Testis (tissue), 2 donors: ENCODE measurements at regions not wholly inside any gene's neighbourhood (a gene's known extent, or its start where the extent isn't known, plus 50 kb on each side); places are given as distances from the start of the nearest gene placed in this dataset.
"Not testable (repeated sequence)": the region's sequence is repeated elsewhere in the genome, so short reads cannot be mapped to it uniquely, and the experiment has no call there.

Source experiments
- DNase-seq: peaks from one replicate; pipeline ENCODE4 v3.0.0-alpha.2; 2019
- H3K27ac ChIP-seq, 2 donors: fragments of 200-600 bp; sonication (generic); one replicate each; pipeline ENCODE4 v1.5.1; 2019
- H3K27me3 ChIP-seq: fragments of 200-600 bp; sonication (generic); one replicate; pipeline ENCODE4 v1.5.1; 2019
- H3K36me3 ChIP-seq: fragments of 200-600 bp; sonication (generic); one replicate; pipeline ENCODE4 v1.5.1; 2017; ENCODE audit warnings: low read depth; ENCODE audit errors: missing control alignments
- H3K4me1 ChIP-seq: fragments of 200-600 bp; sonication (generic); one replicate; pipeline ENCODE4 v1.5.1; 2019
- H3K4me3 ChIP-seq, 2 donors: fragments of 200-600 bp; sonication (generic); one replicate each; pipeline ENCODE4 v1.5.1; 2017 to 2019
- H3K9me3 ChIP-seq: fragments of 200-600 bp; sonication (generic); one replicate; pipeline ENCODE4 v1.5.1; 2017
- POLR2A ChIP-seq: fragments of 450-650 bp; IDR thresholded peaks from one replicate; pipeline ENCODE4 v1.6.1; 2017; ENCODE audit warnings: antibody characterized with exemption, mild to moderate bottlenecking, moderate library complexity
- WGBS, 2 donors: methylation state at CpG; one replicate each; pipeline ENCODE4 v1.1.5; 2018; 5-methylcytosine and 5-hydroxymethylcytosine counted together
- intact Hi-C: fragments of 100-400 bp; cut with DNase I; formaldehyde crosslinking; loops from one replicate; pipeline ENCODE4 v1.15.1; 2023; ENCODE audit warnings: low total_unique reads
- TF ChIP-seq, protein P1 (sequence below), 3 experiments: fragments of 450-650 bp in 2 of 3; fragments of 200-600 bp in 1 of 3; sonication (generic) in 1 of 3; IDR thresholded peaks; one replicate each; pipeline ENCODE4 v1.5.1; 2016 to 2019; ENCODE audit warnings: antibody characterized with exemption in 3 of 3, mild to moderate bottlenecking in 2 of 3, moderate library complexity in 1 of 3

- H3K27ac ChIP-seq, result no peak overlapping the region
- H3K27me3 ChIP-seq, result no peaks in the 10 kb centered on the region
- WGBS, 2 donors, result 49 to 67% methylated on average over 4 of the region's 4 CpGs
- intact Hi-C loops, result no loop called here
- no peak overlapping the region for H3K4me3 ChIP-seq
- H3K36me3 ChIP-seq, result no peaks in the 10 kb centered on the region
- no peaks in the 10 kb centered on the region for H3K9me3 ChIP-seq
- H3K4me1 ChIP-seq, result no peaks in the 10 kb centered on the region
- TF ChIP-seq, protein P1, sequence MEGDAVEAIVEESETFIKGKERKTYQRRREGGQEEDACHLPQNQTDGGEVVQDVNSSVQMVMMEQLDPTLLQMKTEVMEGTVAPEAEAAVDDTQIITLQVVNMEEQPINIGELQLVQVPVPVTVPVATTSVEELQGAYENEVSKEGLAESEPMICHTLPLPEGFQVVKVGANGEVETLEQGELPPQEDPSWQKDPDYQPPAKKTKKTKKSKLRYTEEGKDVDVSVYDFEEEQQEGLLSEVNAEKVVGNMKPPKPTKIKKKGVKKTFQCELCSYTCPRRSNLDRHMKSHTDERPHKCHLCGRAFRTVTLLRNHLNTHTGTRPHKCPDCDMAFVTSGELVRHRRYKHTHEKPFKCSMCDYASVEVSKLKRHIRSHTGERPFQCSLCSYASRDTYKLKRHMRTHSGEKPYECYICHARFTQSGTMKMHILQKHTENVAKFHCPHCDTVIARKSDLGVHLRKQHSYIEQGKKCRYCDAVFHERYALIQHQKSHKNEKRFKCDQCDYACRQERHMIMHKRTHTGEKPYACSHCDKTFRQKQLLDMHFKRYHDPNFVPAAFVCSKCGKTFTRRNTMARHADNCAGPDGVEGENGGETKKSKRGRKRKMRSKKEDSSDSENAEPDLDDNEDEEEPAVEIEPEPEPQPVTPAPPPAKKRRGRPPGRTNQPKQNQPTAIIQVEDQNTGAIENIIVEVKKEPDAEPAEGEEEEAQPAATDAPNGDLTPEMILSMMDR (IDR thresholded peaks at IDR 0.05), result no peak
- TF ChIP-seq POLR2A, result no peak
- no peak for DNase-seq
These were observed 336.0 kb upstream of the ONECUT1 start for GRCh38 chr15:53126144-53126543.

DNA sequence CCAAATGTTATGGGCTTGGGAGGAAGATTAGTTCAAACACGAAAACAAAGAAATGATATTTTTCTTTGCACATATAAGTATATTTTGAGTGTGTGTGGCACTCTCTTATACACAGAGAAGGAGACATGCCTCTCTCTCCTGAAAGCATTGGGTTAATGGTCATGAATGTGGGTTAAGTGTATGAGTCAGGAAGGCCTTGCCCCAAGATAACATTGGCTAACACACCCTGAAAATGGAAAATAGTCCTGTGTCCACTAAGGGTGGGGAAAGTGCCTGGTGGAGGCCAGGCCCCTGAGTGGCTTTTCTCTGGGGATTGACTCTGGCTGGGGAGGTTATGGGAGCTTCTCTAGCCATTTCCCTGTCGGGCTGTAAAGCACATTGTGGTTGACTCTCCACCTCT, 332.7 kb upstream of the ONECUT1 start:
- DNase-seq, result no peak

GRCh38 chr15:53116915-53117314, 326.8 kb upstream of the ONECUT1 start:
- H3K9me3 ChIP-seq, H3K27me3 ChIP-seq, intact Hi-C loops, DNase-seq, H3K4me3 ChIP-seq, H3K36me3 ChIP-seq, H3K27ac ChIP-seq, H3K4me1 ChIP-seq: not testable (repeated sequence)

More for the DNA sequence above, 332.7 kb upstream of the ONECUT1 start:
- no peak overlapping the region for H3K4me3 ChIP-seq
- TF ChIP-seq POLR2A, result no peak
- TF ChIP-seq, protein P1 (IDR thresholded peaks at IDR 0.05), result no peak
- no peaks in the 10 kb centered on the region for H3K27me3 ChIP-seq
- intact Hi-C loops, result no loop called here
- no peak overlapping the region for H3K27ac ChIP-seq
- no peaks in the 10 kb centered on the region for H3K36me3 ChIP-seq
- no peaks in the 10 kb centered on the region for H3K9me3 ChIP-seq
- no peaks in the 10 kb centered on the region for H3K4me1 ChIP-seq
- WGBS, 2 donors, result 87 to 90% methylated on average over 2 of the region's 2 CpGs

GRCh38 chr15:53116169-53116568, 326.0 kb upstream of the ONECUT1 start:
- Histone ChIP-seq H3K36me3 (no peaks in the 10 kb centered on the region), H3K27ac (no peak overlapping the region), H3K4me1 (no peaks in the 10 kb centered on the region), H3K9me3 (no peaks in the 10 kb centered on the region), H3K27me3 (no peaks in the 10 kb centered on the region), H3K4me3 (no peak overlapping the region)
- no peak for TF ChIP-seq POLR2A
- TF ChIP-seq, protein P1 (IDR thresholded peaks at IDR 0.05), result no peak
- intact Hi-C loops, result no loop called here
- DNase-seq, result no peak

DNA sequence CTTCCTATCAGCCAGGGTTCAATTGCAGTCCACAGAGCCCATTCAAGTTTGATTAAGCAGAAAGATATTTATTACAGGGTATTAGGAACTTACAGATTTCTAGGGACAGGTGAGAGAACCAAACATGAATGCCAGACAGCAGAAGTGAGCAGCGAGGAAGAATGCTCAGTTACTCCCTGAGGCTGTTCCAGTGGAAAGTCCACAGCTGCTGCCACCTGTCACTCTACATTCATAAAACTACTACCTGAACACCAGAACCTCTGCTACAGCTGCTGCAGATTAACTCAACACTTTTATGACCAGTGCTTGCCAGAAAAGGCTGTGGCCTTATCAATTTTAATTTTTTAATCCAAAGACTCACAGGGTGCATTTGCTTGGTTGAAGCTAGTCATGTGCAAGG, 325.4 kb upstream of the ONECUT1 start:
- H3K36me3 ChIP-seq, result no peaks in the 10 kb centered on the region
- intact Hi-C loops, result no loop called here
- H3K4me3 ChIP-seq, result no peak overlapping the region
- 90 to 92% methylated on average over 1 of the region's 1 CpG for WGBS, 2 donors
- H3K27ac ChIP-seq, result no peak overlapping the region
- no peaks in the 10 kb centered on the region for H3K9me3 ChIP-seq
- H3K4me1 ChIP-seq, result no peaks in the 10 kb centered on the region
- no peak for TF ChIP-seq POLR2A
- TF ChIP-seq, protein P1 (IDR thresholded peaks at IDR 0.05), result no peak
- no peaks in the 10 kb centered on the region for H3K27me3 ChIP-seq
- no peak for DNase-seq
